Thoracic aorta (tissue), 2 donors: ENCODE measurements at regions not wholly inside any gene's neighbourhood (a gene's known extent, or its start where the extent isn't known, plus 50 kb on each side); places are given as distances from the start of the nearest gene placed in this dataset.

Experiments used
- ATAC-seq: fragments of 150-250 bp; one replicate; pipeline ENCODE4 v1.8.0; 2017; ENCODE audit warnings: low read depth; ENCODE audit not compliant: insufficient number of reproducible peaks, low FRiP score
- DNase-seq: peaks from one replicate; pipeline ENCODE4 v3.0.0-alpha.2; 2020; ENCODE audit warnings: low spot score
- H3K27ac ChIP-seq, 2 donors: fragments of 200-600 bp; sonication (generic); 1 replicate in 1 of 2; 2 replicates in 1 of 2; pipeline ENCODE4 v1.5.1; 2016; ENCODE audit warnings: mild to moderate bottlenecking in 2 of 2, moderate library complexity in 2 of 2
- H3K27me3 ChIP-seq: fragments of 200-600 bp; sonication (generic); replicated peaks from 2 replicates; pipeline ENCODE4 v1.6.0; 2016; ENCODE audit warnings: mild to moderate bottlenecking; ENCODE audit not compliant: insufficient read depth
- H3K36me3 ChIP-seq: fragments of 200-600 bp; sonication (generic); one replicate; pipeline ENCODE4 v1.5.1; 2016
- H3K4me1 ChIP-seq, 2 donors: fragments of 200-600 bp; sonication (generic); 1 replicate in 1 of 2; 2 replicates in 1 of 2; pipeline versions ENCODE4 v1.5.1 to v1.6.0; 2016; ENCODE audit warnings: low read depth in 2 of 2, mild to moderate bottlenecking in 1 of 2; ENCODE audit not compliant: control insufficient read depth in 1 of 2
- H3K4me3 ChIP-seq: fragments of 200-600 bp; sonication (generic); 2 replicates; pipeline ENCODE4 v1.5.1; 2016; ENCODE audit warnings: mild to moderate bottlenecking
- H3K9me3 ChIP-seq: fragments of 200-600 bp; sonication (generic); 2 replicates; pipeline ENCODE4 v1.5.1; 2016
- TF ChIP-seq, protein P1 (sequence below): fragments of 200-600 bp; sonication (generic); IDR thresholded peaks from one replicate; pipeline ENCODE4 v1.5.1; 2019; ENCODE audit warnings: antibody characterized with exemption

DNA sequence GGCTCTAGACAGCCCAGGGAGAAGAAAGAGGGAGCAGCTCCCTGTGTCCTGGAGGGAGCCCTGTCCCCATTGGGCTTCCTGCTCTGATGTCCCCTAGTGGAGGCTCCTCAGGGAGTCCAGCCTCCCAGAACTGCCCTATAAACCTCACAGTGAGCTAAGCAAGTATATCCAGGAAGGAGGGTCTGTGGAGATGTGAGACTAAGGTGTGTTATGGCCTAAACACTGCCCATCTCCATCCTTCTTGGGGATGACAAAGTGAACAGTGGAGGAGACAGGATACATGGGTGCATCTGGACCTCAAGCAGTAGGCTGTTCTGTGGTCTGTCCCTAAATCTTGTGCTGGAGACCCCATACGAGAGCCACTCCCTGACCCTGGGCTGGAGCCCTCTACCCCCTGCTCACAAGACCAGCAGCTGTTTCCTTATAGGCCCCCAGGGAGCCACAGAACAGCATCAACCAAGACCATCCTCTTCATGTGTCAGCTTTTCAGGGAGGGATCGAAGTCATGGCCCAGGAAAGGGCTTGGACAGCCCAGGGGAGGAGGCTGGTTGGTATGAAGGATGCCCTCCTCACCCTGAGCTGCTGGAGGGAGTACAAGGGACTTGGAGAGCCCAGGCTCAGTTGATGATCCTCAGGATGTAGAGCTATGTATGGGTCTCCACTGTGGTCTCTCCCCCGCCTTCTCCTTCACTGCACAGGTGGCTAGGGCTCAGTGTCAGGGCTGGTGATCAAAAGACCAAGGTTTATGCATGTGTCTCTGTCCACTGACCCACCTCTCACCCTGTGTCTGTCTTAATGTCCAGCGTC lies 49.7 kb upstream of the TOP3B start:
- TF ChIP-seq, protein P1, sequence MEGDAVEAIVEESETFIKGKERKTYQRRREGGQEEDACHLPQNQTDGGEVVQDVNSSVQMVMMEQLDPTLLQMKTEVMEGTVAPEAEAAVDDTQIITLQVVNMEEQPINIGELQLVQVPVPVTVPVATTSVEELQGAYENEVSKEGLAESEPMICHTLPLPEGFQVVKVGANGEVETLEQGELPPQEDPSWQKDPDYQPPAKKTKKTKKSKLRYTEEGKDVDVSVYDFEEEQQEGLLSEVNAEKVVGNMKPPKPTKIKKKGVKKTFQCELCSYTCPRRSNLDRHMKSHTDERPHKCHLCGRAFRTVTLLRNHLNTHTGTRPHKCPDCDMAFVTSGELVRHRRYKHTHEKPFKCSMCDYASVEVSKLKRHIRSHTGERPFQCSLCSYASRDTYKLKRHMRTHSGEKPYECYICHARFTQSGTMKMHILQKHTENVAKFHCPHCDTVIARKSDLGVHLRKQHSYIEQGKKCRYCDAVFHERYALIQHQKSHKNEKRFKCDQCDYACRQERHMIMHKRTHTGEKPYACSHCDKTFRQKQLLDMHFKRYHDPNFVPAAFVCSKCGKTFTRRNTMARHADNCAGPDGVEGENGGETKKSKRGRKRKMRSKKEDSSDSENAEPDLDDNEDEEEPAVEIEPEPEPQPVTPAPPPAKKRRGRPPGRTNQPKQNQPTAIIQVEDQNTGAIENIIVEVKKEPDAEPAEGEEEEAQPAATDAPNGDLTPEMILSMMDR, result no peak
- DNase-seq (no peak), ATAC-seq (no peak)
- Histone ChIP-seq H3K4me3 (no peak overlapping the region), H3K27me3 (no peaks in the 10 kb centered on the region), H3K9me3 (no peaks in the 10 kb centered on the region), H3K4me1 (peaks cover 7 to 18% of the 10 kb centered on the region in 2 donors), H3K27ac (peak overlapping the region in 1 of 2 donors; percentile 50), H3K36me3 (no peaks in the 10 kb centered on the region)
